ENCODE measurements at regions not wholly inside any gene's neighbourhood (a gene's known extent, or its start where the extent isn't known, plus 50 kb on each side); places are given as distances from the start of the nearest gene placed in this dataset.

GRCh38 chr6:163679012-163679660 is 264.6 kb downstream of the QKI start:
- Histone ChIP-seq H3K27ac (ENCODE audit: low read depth, low read length) (no peak overlapping the region), H2AFZ (ENCODE audit: low read depth, low read length, severe bottlenecking) (no peak overlapping the region), H3K27me3 (ENCODE audit: low read length) (no peaks in the 10 kb centered on the region), H3K79me2 (ENCODE audit: insufficient read depth, low read length) (no peaks in the 10 kb centered on the region), H3F3A (ENCODE audit: insufficient read depth) (no peaks in the 10 kb centered on the region), H3K4me3 (ENCODE audit: insufficient read depth, low read length, poor library complexity, severe bottlenecking) (no peak overlapping the region), H3K9me3 (ENCODE audit: insufficient read depth, low read length) (no peaks in the 10 kb centered on the region), H3K9ac (ENCODE audit: low read length) (no peak overlapping the region), H3K9me2 (replicated peaks; ENCODE audit: insufficient read depth, low read length) (no peaks in the 10 kb centered on the region), H3K4me2 (ENCODE audit: low read depth, low read length, poor library complexity, severe bottlenecking) (no peak overlapping the region), H3K36me3 (ENCODE audit: low read length) (no peaks in the 10 kb centered on the region), H4K20me1 (ENCODE audit: low read depth, low read length) (no peaks in the 10 kb centered on the region)
- TF ChIP-seq EZH2phosphoT487 (conservative IDR thresholded peaks at IDR 0.05; ENCODE audit: low read length) (no peak), CTCF (IDR thresholded peaks at IDR 0.05; ENCODE audit: insufficient read depth, low read length, poor library complexity, severe bottlenecking) (no peak)

GRCh38 chr6:163675611-163676010 is 261.1 kb downstream of the QKI start:
- Histone ChIP-seq H2AFZ (ENCODE audit: low read depth, low read length, severe bottlenecking) (no peak overlapping the region), H3K27ac (ENCODE audit: low read depth, low read length) (no peak overlapping the region), H3K9me3 (ENCODE audit: insufficient read depth, low read length) (no peaks in the 10 kb centered on the region), H3K79me2 (ENCODE audit: insufficient read depth, low read length) (no peaks in the 10 kb centered on the region), H4K20me1 (ENCODE audit: low read depth, low read length) (no peaks in the 10 kb centered on the region), H3K27me3 (ENCODE audit: low read length) (no peaks in the 10 kb centered on the region), H3K36me3 (ENCODE audit: low read length) (no peaks in the 10 kb centered on the region), H3F3A (ENCODE audit: insufficient read depth) (no peaks in the 10 kb centered on the region), H3K4me3 (ENCODE audit: insufficient read depth, low read length, poor library complexity, severe bottlenecking) (no peak overlapping the region), H3K9ac (ENCODE audit: low read length) (no peak overlapping the region), H3K9me2 (replicated peaks; ENCODE audit: insufficient read depth, low read length) (no peaks in the 10 kb centered on the region), H3K4me2 (ENCODE audit: low read depth, low read length, poor library complexity, severe bottlenecking) (no peak overlapping the region)
- TF ChIP-seq EZH2phosphoT487 (conservative IDR thresholded peaks at IDR 0.05; ENCODE audit: low read length) (no peak), CTCF (IDR thresholded peaks at IDR 0.05; ENCODE audit: insufficient read depth, low read length, poor library complexity, severe bottlenecking) (no peak)

- no peak overlapping the region for H3K4me2 ChIP-seq (ENCODE audit: low read depth, low read length, poor library complexity, severe bottlenecking)
- no peak for TF ChIP-seq CTCF (IDR thresholded peaks at IDR 0.05; ENCODE audit: insufficient read depth, low read length, poor library complexity, severe bottlenecking)
- TF ChIP-seq EZH2phosphoT487 (conservative IDR thresholded peaks at IDR 0.05; ENCODE audit: low read length) = no peak
Measured at GRCh38 chr6:163672710-163673109, 258.2 kb downstream of the QKI start.

More at GRCh38 chr6:163672710-163673109, 258.2 kb downstream of the QKI start:
- H4K20me1 ChIP-seq (ENCODE audit: low read depth, low read length) = no peaks in the 10 kb centered on the region
- H3K79me2 ChIP-seq (ENCODE audit: insufficient read depth, low read length) = no peaks in the 10 kb centered on the region
- H3K9ac ChIP-seq (ENCODE audit: low read length) = no peak overlapping the region
- H3K36me3 ChIP-seq (ENCODE audit: low read length) = no peaks in the 10 kb centered on the region
- H2AFZ ChIP-seq (ENCODE audit: low read depth, low read length, severe bottlenecking) = no peak overlapping the region
- H3K4me3 ChIP-seq (ENCODE audit: insufficient read depth, low read length, poor library complexity, severe bottlenecking) = no peak overlapping the region
- no peaks in the 10 kb centered on the region for H3K9me3 ChIP-seq (ENCODE audit: insufficient read depth, low read length)
- peaks cover 9% of the 10 kb centered on the region for H3F3A ChIP-seq (ENCODE audit: insufficient read depth)
- H3K9me2 ChIP-seq (replicated peaks; ENCODE audit: insufficient read depth, low read length) = no peaks in the 10 kb centered on the region
- H3K27me3 ChIP-seq (ENCODE audit: low read length) = no peaks in the 10 kb centered on the region
- H3K27ac ChIP-seq (ENCODE audit: low read depth, low read length) = no peak overlapping the region
